ENCODE measurements at regions not wholly inside any gene's neighbourhood (a gene's known extent, or its start where the extent isn't known, plus 50 kb on each side); places are given as distances from the start of the nearest gene placed in this dataset.

GRCh38 chr15:39058351-39059131 is 493.9 kb upstream of the RASGRP1 start:
- no peak for TF ChIP-seq CTCF (IDR thresholded peaks at IDR 0.05; ENCODE audit: borderline replicate concordance, insufficient read depth, low read depth, low read length)
- no peak overlapping the region for H3K4me3 ChIP-seq (ENCODE audit: low read depth, low read length)

GRCh38 chr15:39059917-39060316 is 495.3 kb upstream of the RASGRP1 start:
- TF ChIP-seq CTCF (IDR thresholded peaks at IDR 0.05; ENCODE audit: borderline replicate concordance, insufficient read depth, low read depth, low read length): no peak
- H3K4me3 ChIP-seq (ENCODE audit: low read depth, low read length): no peak overlapping the region

GRCh38 chr15:39061952-39062464 is 497.4 kb upstream of the RASGRP1 start:
- TF ChIP-seq CTCF (IDR thresholded peaks at IDR 0.05; ENCODE audit: borderline replicate concordance, insufficient read depth, low read depth, low read length): no peak
- no peak overlapping the region for H3K4me3 ChIP-seq (ENCODE audit: low read depth, low read length)

- TF ChIP-seq CTCF (IDR thresholded peaks at IDR 0.05; ENCODE audit: borderline replicate concordance, insufficient read depth, low read depth, low read length): no peak
- no peak overlapping the region for H3K4me3 ChIP-seq (ENCODE audit: low read depth, low read length)
These were observed 502.1 kb upstream of the RASGRP1 start for GRCh38 chr15:39066677-39067076.

- TF ChIP-seq CTCF (IDR thresholded peaks at IDR 0.05; ENCODE audit: borderline replicate concordance, insufficient read depth, low read depth, low read length): no peak
- no peak overlapping the region for H3K4me3 ChIP-seq (ENCODE audit: low read depth, low read length)
These were observed 506.4 kb upstream of the THBS1 start for GRCh38 chr15:39074341-39074985.

- no peak for TF ChIP-seq CTCF (IDR thresholded peaks at IDR 0.05; ENCODE audit: borderline replicate concordance, insufficient read depth, low read depth, low read length)
- H3K4me3 ChIP-seq (ENCODE audit: low read depth, low read length): no peak overlapping the region
These were observed 505.6 kb upstream of the THBS1 start for GRCh38 chr15:39075311-39075710.

Measured in GM12875 (cell line).